ENCODE measurements at regions not wholly inside any gene's neighbourhood (a gene's known extent, or its start where the extent isn't known, plus 50 kb on each side); places are given as distances from the start of the nearest gene placed in this dataset.
A peak's percentile ranks its signal among the peaks of the same experiment; 100 is the strongest.

DNA sequence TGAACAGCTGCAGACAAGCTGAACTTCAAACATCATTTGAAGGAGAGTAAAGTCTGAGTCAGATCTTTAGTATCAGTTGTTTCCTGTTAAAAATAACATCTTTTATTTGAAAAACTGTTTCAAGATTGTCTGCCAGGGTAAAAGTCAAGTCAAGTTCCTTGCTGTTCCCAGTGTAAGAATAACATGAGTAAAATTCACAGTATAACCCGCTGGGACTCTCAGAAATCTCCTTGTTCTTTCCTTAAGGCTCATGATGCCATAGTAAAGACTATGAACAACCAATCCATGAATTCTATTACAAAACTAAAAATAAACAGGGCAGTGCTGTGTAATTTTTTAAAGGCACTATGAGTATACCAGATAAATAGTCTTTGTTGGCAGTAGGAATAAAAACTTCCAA, 112.9 kb downstream of the IRS2 start:
- Histone ChIP-seq H3K4me2 (no peak overlapping the region), H4K20me1 (no peaks in the 10 kb centered on the region), H3K27me3 (no peaks in the 10 kb centered on the region), H3K27ac (no peak overlapping the region), H3K4me3 (no peak overlapping the region), H3K4me1 (peaks cover 18% of the 10 kb centered on the region), H3K36me3 (no peaks in the 10 kb centered on the region), H3K9me3 (peaks cover 16% of the 10 kb centered on the region), H3K9ac (no peak overlapping the region)
- TF ChIP-seq Cebpa-rat (IDR thresholded peaks at IDR 0.05) = no peak

DNA sequence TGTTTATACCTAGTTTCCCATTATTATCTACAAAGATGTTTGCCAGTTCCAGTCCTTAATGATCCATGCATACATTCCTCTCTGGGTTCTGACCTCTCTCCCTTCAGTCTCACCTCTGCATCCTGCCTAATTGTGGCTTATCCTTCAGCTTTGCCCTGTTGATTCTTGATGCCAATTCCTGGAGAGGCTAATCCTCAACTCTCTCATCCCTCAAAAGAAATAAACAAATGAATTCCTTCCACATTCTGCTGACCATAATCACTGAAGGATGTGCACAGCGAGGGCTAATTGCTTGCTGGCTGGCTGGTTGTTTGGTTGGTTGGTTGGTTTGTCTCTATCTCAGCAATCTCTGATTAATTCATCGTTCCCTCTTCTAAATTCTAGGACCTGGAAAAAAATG, 113.8 kb downstream of the IRS2 start:
- TF ChIP-seq Cebpa-rat (IDR thresholded peaks at IDR 0.05) = no peak
- H3K9me3 ChIP-seq = peaks cover 10% of the 10 kb centered on the region; the same call in 1 of the 2 replicates
- no peak overlapping the region for H3K27ac ChIP-seq
- H4K20me1 ChIP-seq = no peaks in the 10 kb centered on the region
- H3K4me2 ChIP-seq = no peak overlapping the region
- H3K9ac ChIP-seq = no peak overlapping the region
- no peak overlapping the region for H3K4me3 ChIP-seq
- no peaks in the 10 kb centered on the region for H3K36me3 ChIP-seq
- peaks cover 28% of the 10 kb centered on the region for H3K4me1 ChIP-seq
- no peaks in the 10 kb centered on the region for H3K27me3 ChIP-seq

- TF ChIP-seq Cebpa-rat (IDR thresholded peaks at IDR 0.05) = no peak
- Histone ChIP-seq H3K27me3 (no peaks in the 10 kb centered on the region), H3K27ac (no peak overlapping the region; the same call in 1 of the 2 replicates), H3K36me3 (no peaks in the 10 kb centered on the region), H3K4me3 (no peak overlapping the region), H3K4me1 (peaks cover 34% of the 10 kb centered on the region), H4K20me1 (no peaks in the 10 kb centered on the region), H3K9me3 (peaks cover 10% of the 10 kb centered on the region; the same call in 1 of the 2 replicates), H3K9ac (no peak overlapping the region), H3K4me2 (no peak overlapping the region)
These were observed 114.5 kb downstream of the IRS2 start for GRCh38 chr13:109671919-109672318.

DNA sequence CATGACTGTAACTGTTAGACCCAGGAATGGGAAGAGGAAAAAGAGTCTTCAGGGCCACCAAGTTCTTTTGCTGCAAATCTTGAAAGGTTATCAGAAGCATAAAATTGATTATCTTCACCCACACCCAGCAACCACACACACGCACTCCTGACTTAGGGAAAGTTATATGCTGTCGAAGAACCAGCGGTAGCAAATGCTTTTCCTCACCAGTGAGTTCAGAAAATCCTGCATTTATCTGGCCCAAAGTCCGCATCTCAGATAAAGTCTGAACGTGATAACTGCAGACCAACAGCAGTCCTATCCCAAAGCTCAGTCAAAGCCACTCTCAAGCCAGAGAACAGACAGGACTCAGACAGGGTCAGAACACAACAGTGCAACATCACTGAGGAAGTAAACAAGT, 115.6 kb downstream of the IRS2 start:
- Histone ChIP-seq H3K4me1 (peaks cover 34% of the 10 kb centered on the region), H3K27me3 (no peaks in the 10 kb centered on the region), H3K4me2 (no peak overlapping the region), H3K36me3 (no peaks in the 10 kb centered on the region), H3K9me3 (peaks cover 7% of the 10 kb centered on the region; the same call in 1 of the 2 replicates), H3K27ac (no peak overlapping the region), H4K20me1 (no peaks in the 10 kb centered on the region), H3K4me3 (no peak overlapping the region), H3K9ac (no peak overlapping the region)
- TF ChIP-seq Cebpa-rat (IDR thresholded peaks at IDR 0.05) = no peak

GRCh38 chr13:109669956-109670355, 116.4 kb downstream of the IRS2 start:
- no peak overlapping the region for H3K4me3 ChIP-seq
- no peak for TF ChIP-seq Cebpa-rat (IDR thresholded peaks at IDR 0.05)
- peaks cover 34% of the 10 kb centered on the region for H3K4me1 ChIP-seq
- no peaks in the 10 kb centered on the region for H3K36me3 ChIP-seq
- H4K20me1 ChIP-seq = no peaks in the 10 kb centered on the region
- H3K9ac ChIP-seq = no peak overlapping the region
- H3K9me3 ChIP-seq = 0 out of 2 replicates have a peak, but pooled peaks cover 13% of the 10 kb centered on the region
- peak overlapping the region; percentile 10; the same call in 1 of the 2 replicates for H3K4me2 ChIP-seq
- no peaks in the 10 kb centered on the region for H3K27me3 ChIP-seq
- H3K27ac ChIP-seq = peak overlapping the region; percentile 44; the same call in 1 of the 2 replicates

DNA sequence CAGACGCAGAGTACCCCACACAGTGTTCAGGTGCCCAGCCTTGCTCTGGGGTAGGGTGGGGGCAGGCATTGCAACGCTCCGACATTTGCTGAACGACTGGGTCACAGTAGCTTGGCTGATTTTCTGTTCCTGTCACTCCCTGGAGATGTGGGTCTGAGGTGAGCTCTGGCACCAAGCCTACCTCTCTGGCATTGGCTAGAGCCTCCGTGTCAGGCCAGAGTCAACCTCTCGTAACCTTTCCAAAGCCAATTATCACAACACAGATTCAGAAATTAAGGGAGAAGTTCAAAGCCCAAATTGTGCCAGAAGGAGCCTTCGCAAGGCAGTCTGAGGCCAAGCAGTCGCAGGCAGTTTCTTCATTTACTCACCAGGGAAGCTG, 117.2 kb downstream of the IRS2 start:
- Histone ChIP-seq H3K9ac (no peak overlapping the region), H3K4me1 (peaks cover 34% of the 10 kb centered on the region), H3K36me3 (no peaks in the 10 kb centered on the region), H3K4me2 (peak overlapping the region; percentile 58), H3K4me3 (no peak overlapping the region), H3K27me3 (no peaks in the 10 kb centered on the region), H4K20me1 (no peaks in the 10 kb centered on the region), H3K9me3 (0 out of 2 replicates have a peak, but pooled peaks cover 13% of the 10 kb centered on the region), H3K27ac (peak overlapping the region; percentile 61; the same call in 1 of the 2 replicates)
- TF ChIP-seq Cebpa-rat (IDR thresholded peaks at IDR 0.05) = no peak

DNA sequence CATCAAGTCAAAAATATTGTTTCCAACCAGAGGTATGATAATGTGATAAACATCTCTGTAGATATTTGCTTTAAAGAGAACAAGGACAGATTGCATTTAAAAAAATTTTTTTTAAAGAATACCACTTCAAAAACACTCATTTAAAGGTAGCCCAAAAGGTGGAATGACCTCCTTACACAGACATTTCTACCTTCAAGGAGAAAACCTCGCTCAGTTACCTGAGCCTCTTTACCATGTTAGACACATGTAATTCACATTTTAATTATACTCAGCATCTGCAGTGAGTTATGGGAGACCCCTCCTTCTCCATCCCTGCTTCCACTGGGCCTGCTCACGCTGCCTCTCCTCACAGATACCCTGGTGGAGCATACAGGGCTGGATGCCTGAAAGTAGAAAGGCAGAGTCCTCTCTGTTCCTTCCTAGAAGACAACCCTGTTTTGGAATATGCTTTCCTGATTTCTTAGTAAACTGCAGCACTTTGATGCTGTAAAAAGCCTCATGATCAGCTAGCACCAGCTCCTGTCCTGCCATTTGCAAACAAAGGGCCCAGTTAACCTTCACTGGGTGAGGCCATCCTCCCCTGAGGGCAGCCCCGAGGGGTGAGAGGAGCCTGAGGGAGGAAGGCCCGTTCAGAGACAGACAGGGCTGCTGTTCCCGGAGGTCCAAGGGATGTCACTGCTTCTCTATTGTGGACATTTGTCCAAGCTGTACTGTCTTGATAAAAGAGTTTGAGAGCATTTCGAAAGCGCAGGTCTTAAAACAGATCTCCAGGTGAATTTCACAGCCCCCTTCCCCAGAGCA, 117.8 kb downstream of the IRS2 start:
- Histone ChIP-seq H3K9me3 (peaks cover 8% of the 10 kb centered on the region; the same call in 1 of the 2 replicates), H3K27me3 (no peaks in the 10 kb centered on the region), H3K9ac (no peak overlapping the region), H3K4me1 (peaks cover 34% of the 10 kb centered on the region), H3K4me3 (no peak overlapping the region), H3K4me2 (peak overlapping the region; percentile 58), H3K27ac (peak overlapping the region; percentile 61; the same call in 1 of the 2 replicates), H4K20me1 (no peaks in the 10 kb centered on the region), H3K36me3 (no peaks in the 10 kb centered on the region)
- no peak for TF ChIP-seq Cebpa-rat (IDR thresholded peaks at IDR 0.05)

DNA sequence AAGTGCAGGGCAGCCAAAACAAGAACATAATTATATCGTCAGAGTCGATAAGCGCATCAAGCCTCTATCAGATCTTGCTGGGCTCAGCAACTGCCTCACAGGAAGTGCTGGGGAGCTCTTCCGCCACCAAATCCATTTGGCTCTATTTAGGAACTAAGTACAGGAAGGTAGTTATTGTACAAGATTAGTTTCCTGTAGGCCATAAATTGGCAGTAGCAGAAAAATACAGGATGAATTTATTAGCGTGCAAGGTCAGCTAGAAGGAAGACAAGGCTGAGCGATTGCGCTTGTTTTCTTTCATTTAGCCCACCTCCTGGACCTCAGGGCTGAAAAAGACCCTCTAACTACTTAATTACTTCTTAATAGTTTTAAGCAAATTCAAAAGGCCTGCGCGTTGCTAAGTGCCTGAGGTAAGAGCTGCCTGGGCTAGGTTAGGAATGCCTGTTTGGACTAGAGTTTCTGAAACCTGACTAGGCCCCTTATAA, 118.5 kb downstream of the IRS2 start:
- Histone ChIP-seq H3K36me3 (no peaks in the 10 kb centered on the region), H3K9me3 (peaks cover 8% of the 10 kb centered on the region; the same call in 1 of the 2 replicates), H3K9ac (no peak overlapping the region), H4K20me1 (no peaks in the 10 kb centered on the region), H3K27ac (peak overlapping the region; percentile 37), H3K4me1 (peaks cover 34% of the 10 kb centered on the region), H3K4me3 (peak overlapping the region; percentile 6; the same call in 1 of the 2 replicates), H3K4me2 (peak overlapping the region; percentile 58), H3K27me3 (no peaks in the 10 kb centered on the region)
- no peak for TF ChIP-seq Cebpa-rat (IDR thresholded peaks at IDR 0.05)

GRCh38 chr13:109667056-109667455, 119.3 kb downstream of the IRS2 start:
- Histone ChIP-seq H3K4me2 (peak overlapping the region; percentile 58), H3K4me1 (peaks cover 34% of the 10 kb centered on the region), H3K9me3 (peaks cover 8% of the 10 kb centered on the region; the same call in 1 of the 2 replicates), H3K27ac (peak overlapping the region; percentile 37), H3K9ac (peak overlapping the region; percentile 17; the same call in 1 of the 2 replicates), H3K36me3 (no peaks in the 10 kb centered on the region), H4K20me1 (no peaks in the 10 kb centered on the region), H3K4me3 (no peak overlapping the region; the same call in 1 of the 2 replicates), H3K27me3 (no peaks in the 10 kb centered on the region)
- TF ChIP-seq Cebpa-rat (IDR thresholded peaks at IDR 0.05) = no peak

DNA sequence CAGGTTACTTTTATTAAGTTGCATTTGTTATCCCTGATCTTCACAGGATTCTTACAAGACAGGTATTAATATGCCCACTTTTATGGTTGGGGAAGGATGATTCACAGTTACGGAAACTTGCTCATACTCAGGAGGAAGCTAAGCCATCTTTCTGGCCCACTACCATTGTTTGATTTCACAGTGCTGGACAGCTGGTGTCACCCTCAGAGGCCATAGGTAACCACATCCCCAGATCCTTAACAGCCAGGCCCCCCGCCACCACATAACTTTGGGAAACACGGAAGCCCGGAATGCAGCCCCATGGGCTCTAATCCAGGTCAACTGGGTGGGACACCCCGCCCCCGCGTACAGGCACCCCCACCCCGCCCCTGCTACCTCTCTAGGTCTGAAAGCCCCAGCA, 119.7 kb downstream of the IRS2 start:
- H3K27ac ChIP-seq = no peak overlapping the region
- peaks cover 8% of the 10 kb centered on the region; the same call in 1 of the 2 replicates for H3K9me3 ChIP-seq
- TF ChIP-seq Cebpa-rat (IDR thresholded peaks at IDR 0.05) = no peak
- no peak overlapping the region for H3K4me3 ChIP-seq
- no peaks in the 10 kb centered on the region for H3K36me3 ChIP-seq
- H4K20me1 ChIP-seq = no peaks in the 10 kb centered on the region
- peaks cover 34% of the 10 kb centered on the region for H3K4me1 ChIP-seq
- no peaks in the 10 kb centered on the region for H3K27me3 ChIP-seq
- no peak overlapping the region for H3K9ac ChIP-seq
- peak overlapping the region; percentile 58; the same call in 1 of the 2 replicates for H3K4me2 ChIP-seq

Measured in BLaER1 (cell line).